ENCODE measurements at regions not wholly inside any gene's neighbourhood (a gene's known extent, or its start where the extent isn't known, plus 50 kb on each side); places are given as distances from the start of the nearest gene placed in this dataset.

DNA sequence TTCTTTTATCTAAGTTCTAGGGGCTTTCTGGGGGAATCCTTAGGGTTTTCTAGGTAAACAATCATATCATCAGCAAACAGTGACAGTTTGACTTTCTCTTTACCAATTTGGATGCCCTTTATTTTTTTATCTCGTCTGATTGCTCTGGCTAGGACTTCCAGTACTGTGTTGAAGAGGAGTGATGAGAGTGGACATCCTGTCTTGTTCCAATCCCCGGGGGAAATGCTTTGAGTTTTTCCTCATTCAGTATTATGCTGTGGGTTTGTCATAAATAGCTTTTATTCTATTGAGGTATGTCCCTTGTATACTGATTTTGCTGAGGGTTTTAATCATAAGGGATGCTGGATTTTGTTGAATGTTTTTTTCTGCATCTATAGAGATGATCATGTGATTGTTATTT lies 549.5 kb downstream of the EPHA4 start:
- no peaks in the 10 kb centered on the region for H3K79me1 ChIP-seq (ENCODE audit: insufficient read depth, low read depth, low read length, poor library complexity, severe bottlenecking)
- Mint-ChIP-seq H3K4me1 (peaks cover 5% of the 10 kb centered on the region in 2 experiments; a peak in 3 of 4 replicates), H3K27me3 (ENCODE audit: low read depth) (peaks cover 2% of the 10 kb centered on the region; the same call in 1 of the 2 replicates)

More for the DNA sequence above, 549.5 kb downstream of the EPHA4 start:
- H2BK120ac ChIP-seq (ENCODE audit: low read depth, low read length, poor library complexity, severe bottlenecking): no peak overlapping the region
- H4K20me1 ChIP-seq (ENCODE audit: control insufficient read depth, insufficient read depth, insufficient read length): no peaks in the 10 kb centered on the region
- H3K36me3 Mint-ChIP-seq (ENCODE audit: insufficient read depth in 1 of 3, low read depth in 3 of 3): no peaks in the 10 kb centered on the region
- H3K27ac ChIP-seq (ENCODE audit: insufficient read length, low read depth, low read length): no peak overlapping the region
- no peaks in the 10 kb centered on the region for H3K27me3 ChIP-seq (ENCODE audit: insufficient read depth, low read length)
- H3K9me3 ChIP-seq (ENCODE audit: control insufficient read depth, low read depth, low read length): no peaks in the 10 kb centered on the region
- no peak overlapping the region for H3K27ac Mint-ChIP-seq
- no peak overlapping the region for H2AK5ac ChIP-seq (ENCODE audit: insufficient read length, low read length)
- no peak overlapping the region for H3K4ac ChIP-seq (ENCODE audit: low read depth, low read length)
- no peak overlapping the region for H2BK15ac ChIP-seq (ENCODE audit: low read depth, low read length)
- no peak overlapping the region for H4K8ac ChIP-seq (replicated peaks; ENCODE audit: insufficient read length, low read depth, low read length)
- H4K5ac ChIP-seq (ENCODE audit: insufficient read length, low read depth, low read length): no peak overlapping the region
- H3K4me1 ChIP-seq (ENCODE audit: insufficient read depth, low read length): no peaks in the 10 kb centered on the region
- TF ChIP-seq, protein P1, sequence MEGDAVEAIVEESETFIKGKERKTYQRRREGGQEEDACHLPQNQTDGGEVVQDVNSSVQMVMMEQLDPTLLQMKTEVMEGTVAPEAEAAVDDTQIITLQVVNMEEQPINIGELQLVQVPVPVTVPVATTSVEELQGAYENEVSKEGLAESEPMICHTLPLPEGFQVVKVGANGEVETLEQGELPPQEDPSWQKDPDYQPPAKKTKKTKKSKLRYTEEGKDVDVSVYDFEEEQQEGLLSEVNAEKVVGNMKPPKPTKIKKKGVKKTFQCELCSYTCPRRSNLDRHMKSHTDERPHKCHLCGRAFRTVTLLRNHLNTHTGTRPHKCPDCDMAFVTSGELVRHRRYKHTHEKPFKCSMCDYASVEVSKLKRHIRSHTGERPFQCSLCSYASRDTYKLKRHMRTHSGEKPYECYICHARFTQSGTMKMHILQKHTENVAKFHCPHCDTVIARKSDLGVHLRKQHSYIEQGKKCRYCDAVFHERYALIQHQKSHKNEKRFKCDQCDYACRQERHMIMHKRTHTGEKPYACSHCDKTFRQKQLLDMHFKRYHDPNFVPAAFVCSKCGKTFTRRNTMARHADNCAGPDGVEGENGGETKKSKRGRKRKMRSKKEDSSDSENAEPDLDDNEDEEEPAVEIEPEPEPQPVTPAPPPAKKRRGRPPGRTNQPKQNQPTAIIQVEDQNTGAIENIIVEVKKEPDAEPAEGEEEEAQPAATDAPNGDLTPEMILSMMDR (conservative IDR thresholded peaks at IDR 0.05): no peak
- no peak overlapping the region for H2BK20ac ChIP-seq (ENCODE audit: low read depth, low read length, poor library complexity, severe bottlenecking)
- no peak overlapping the region for H3K4me2 ChIP-seq (ENCODE audit: insufficient read depth, insufficient read length, low read length)
- H4K91ac ChIP-seq (ENCODE audit: insufficient read length, low read depth, low read length): no peak overlapping the region
- no peak overlapping the region for H3K18ac ChIP-seq (ENCODE audit: insufficient read length, low read depth, low read length)
- H2AFZ ChIP-seq (ENCODE audit: low read length): no peak overlapping the region
- no peak overlapping the region for H3K14ac ChIP-seq (ENCODE audit: insufficient read depth, low read length)
- H3K9ac ChIP-seq (ENCODE audit: extremely low read depth, insufficient read length, low read length): no peak overlapping the region
- DNase-seq: no peak
- H3K79me2 ChIP-seq (ENCODE audit: insufficient read depth, low read length): no peaks in the 10 kb centered on the region
- H3K23me2 ChIP-seq (ENCODE audit: insufficient read length, low read depth, low read length, poor library complexity, severe bottlenecking): no peaks in the 10 kb centered on the region
- no peak overlapping the region for H3T11ph ChIP-seq (ENCODE audit: low read length)
- H2BK12ac ChIP-seq (ENCODE audit: insufficient read length, low read depth, low read length): no peak overlapping the region
- H3K9me3 Mint-ChIP-seq: no peaks in the 10 kb centered on the region; a peak in 1 of 5 replicates
- H3K56ac ChIP-seq (ENCODE audit: insufficient read length, low read depth, low read length): no peak overlapping the region
- H3K4me3 Mint-ChIP-seq: no peak overlapping the region
- no peak overlapping the region for H2BK5ac ChIP-seq (ENCODE audit: insufficient read length, low read length)
- no CpG with 5 or more reads among the region's 2 CpGs for WGBS (ENCODE audit: extremely low coverage, insufficient read length, low lambda C conversion rate)
- H3K23ac ChIP-seq (ENCODE audit: insufficient read length, low read depth, low read length): no peak overlapping the region
